HEK293T (cell line): ENCODE measurements at regions not wholly inside any gene's neighbourhood (a gene's known extent, or its start where the extent isn't known, plus 50 kb on each side); places are given as distances from the start of the nearest gene placed in this dataset.

Experiments used
- CTCF ChIA-PET: fragments of 350-600 bp; formaldehyde crosslinking; extraction: SDS; loops from one replicate; lab custom pipeline; 2021; ENCODE audit warnings: antibody characterized with exemption, inconsistent platforms; lab: Yijun Ruan, JAX
- POLR2A ChIA-PET: fragments of 350-600 bp; formaldehyde crosslinking; extraction: SDS; loops from one replicate; lab custom pipeline; 2020; ENCODE audit warnings: antibody characterized with exemption, inconsistent platforms; lab: Yijun Ruan, JAX
- DNase-seq: peaks from one replicate; pipeline ENCODE4 v3.0.0; 2012; ENCODE audit warnings: mixed read lengths; ENCODE audit errors: extremely low spot score
- ARNT ChIP-seq: fragments of 450-650 bp; IDR thresholded peaks from 2 replicates; pipeline ENCODE4 v1.6.1; 2017; ENCODE audit warnings: mild to moderate bottlenecking
- BHLHE40 ChIP-seq: fragments of 450-650 bp; IDR thresholded peaks from 2 replicates; pipeline ENCODE4 v1.6.1; 2016; ENCODE audit warnings: mild to moderate bottlenecking, moderate library complexity, borderline replicate concordance
- CTBP1 ChIP-seq: fragments of 450-650 bp; IDR thresholded peaks from 2 replicates; pipeline ENCODE4 v1.6.1; 2016; ENCODE audit warnings: borderline replicate concordance
- ELF4 ChIP-seq: fragments of 450-650 bp; IDR thresholded peaks from 2 replicates; pipeline ENCODE4 v1.6.1; 2017; ENCODE audit warnings: antibody characterized with exemption
- FOXA1 ChIP-seq: fragments of 450-650 bp; IDR thresholded peaks from 2 replicates; pipeline ENCODE4 v1.6.1; 2016; ENCODE audit warnings: mild to moderate bottlenecking
- FOXK2 ChIP-seq: fragments of 450-650 bp; IDR thresholded peaks from 2 replicates; pipeline ENCODE4 v1.6.1; 2016; ENCODE audit warnings: mild to moderate bottlenecking
- FOXM1 ChIP-seq: fragments of 450-650 bp; IDR thresholded peaks from 2 replicates; pipeline ENCODE4 v1.6.1; 2017; ENCODE audit warnings: mild to moderate bottlenecking, borderline replicate concordance
- HDGF ChIP-seq: fragments of 450-650 bp; IDR thresholded peaks from 2 replicates; pipeline ENCODE4 v1.6.1; 2017; ENCODE audit warnings: antibody characterized with exemption, borderline replicate concordance
- L3MBTL2 ChIP-seq: fragments of 450-650 bp; conservative IDR thresholded peaks from 2 replicates; pipeline ENCODE4 v1.6.1; 2016; ENCODE audit warnings: mild to moderate bottlenecking
- LEF1 ChIP-seq: fragments of 450-650 bp; IDR thresholded peaks from 2 replicates; pipeline ENCODE4 v1.6.1; 2017; ENCODE audit warnings: mild to moderate bottlenecking, borderline replicate concordance
- NFRKB ChIP-seq: fragments of 450-650 bp; IDR thresholded peaks from 2 replicates; pipeline ENCODE4 v1.6.1; 2016; ENCODE audit warnings: mild to moderate bottlenecking, moderate library complexity
- SP1 ChIP-seq: fragments of 450-650 bp; IDR thresholded peaks from 2 replicates; pipeline ENCODE4 v1.6.1; 2017
- SUZ12 ChIP-seq: fragments of 450-650 bp; IDR thresholded peaks from 2 replicates; pipeline ENCODE4 v1.6.1; 2016; ENCODE audit warnings: mild to moderate bottlenecking
- TARDBP ChIP-seq: fragments of 450-650 bp; IDR thresholded peaks from 2 replicates; pipeline ENCODE4 v1.6.1; 2016
- ZNF384 ChIP-seq: fragments of 450-650 bp; IDR thresholded peaks from 2 replicates; pipeline ENCODE4 v1.6.1; 2016
- TF ChIP-seq, protein P1 (sequence below): fragments of 450-650 bp; IDR thresholded peaks from 2 replicates; pipeline ENCODE4 v1.6.1; 2016

DNA sequence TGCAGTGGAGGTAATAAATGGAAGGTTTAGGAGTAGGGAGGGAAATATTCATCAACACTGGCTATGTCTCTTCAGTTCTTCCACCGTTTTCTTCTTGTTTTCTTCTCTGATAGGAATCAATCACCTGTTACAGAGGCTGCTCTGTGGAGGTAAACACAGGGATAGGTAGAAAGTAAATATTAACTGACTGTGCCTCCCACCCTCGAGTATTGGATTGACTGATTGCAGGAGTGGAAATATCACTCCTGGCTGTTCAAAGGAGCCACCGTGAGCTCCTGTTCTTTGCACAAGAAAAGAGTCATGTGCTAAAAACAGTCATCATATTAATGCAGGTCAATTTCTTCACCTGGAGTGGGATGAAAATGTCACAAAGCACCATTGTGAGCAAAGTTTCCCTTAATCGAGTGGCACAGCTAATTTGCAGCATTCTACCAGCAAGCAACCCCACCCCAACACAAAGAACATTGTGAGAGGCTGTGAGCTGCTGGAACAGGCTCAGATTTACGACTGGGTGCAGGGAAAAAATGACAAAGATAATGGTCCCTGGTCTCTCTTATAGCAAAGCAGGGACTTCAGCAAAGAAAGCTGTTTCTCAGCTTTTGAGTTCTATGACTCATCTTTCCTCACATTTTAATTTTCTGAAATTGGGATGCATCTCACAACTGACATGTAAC, 113.7 kb upstream of the TSPAN5 start:
- ChIA-PET CTCF (no interaction called here), POLR2A (interaction anchor here (0.6 kb wide), 1 partner anchor 145 kb away, joined by 4 read pairs; no protein-coding TSS in a partner anchor)
- no peak for TF ChIP-seq SP1
- TF ChIP-seq FOXM1 = no peak
- TF ChIP-seq CTBP1 = no peak
- TF ChIP-seq FOXK2 = no peak
- TF ChIP-seq ARNT = no peak
- TF ChIP-seq, protein P1, sequence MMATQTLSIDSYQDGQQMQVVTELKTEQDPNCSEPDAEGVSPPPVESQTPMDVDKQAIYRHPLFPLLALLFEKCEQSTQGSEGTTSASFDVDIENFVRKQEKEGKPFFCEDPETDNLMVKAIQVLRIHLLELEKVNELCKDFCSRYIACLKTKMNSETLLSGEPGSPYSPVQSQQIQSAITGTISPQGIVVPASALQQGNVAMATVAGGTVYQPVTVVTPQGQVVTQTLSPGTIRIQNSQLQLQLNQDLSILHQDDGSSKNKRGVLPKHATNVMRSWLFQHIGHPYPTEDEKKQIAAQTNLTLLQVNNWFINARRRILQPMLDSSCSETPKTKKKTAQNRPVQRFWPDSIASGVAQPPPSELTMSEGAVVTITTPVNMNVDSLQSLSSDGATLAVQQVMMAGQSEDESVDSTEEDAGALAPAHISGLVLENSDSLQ = no peak
- TF ChIP-seq BHLHE40 = no peak
- TF ChIP-seq ELF4 = no peak
- TF ChIP-seq NFRKB = no peak
- no peak for TF ChIP-seq TARDBP
- TF ChIP-seq ZNF384 = no peak
- TF ChIP-seq SUZ12 = no peak
- no peak for TF ChIP-seq HDGF
- DNase-seq = no peak

DNA sequence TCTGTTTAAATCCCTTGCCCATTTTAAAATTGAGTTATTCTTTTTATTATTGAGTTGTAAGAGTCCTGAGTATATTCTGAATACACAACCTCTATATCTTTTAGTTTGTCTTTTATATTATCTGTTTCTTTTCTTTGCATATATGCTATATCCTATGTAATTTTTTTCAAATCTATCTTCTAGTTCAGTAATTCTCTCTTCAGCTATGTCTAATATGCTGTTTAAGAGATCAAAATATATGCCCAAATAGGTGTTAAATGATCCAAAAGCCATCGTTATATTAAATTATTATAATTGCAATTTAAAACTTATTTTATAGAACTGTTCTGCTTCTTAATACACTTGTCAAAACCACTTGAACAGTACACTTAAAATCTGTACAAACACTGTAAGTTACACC, 107.4 kb upstream of the TSPAN5 start:
- TF ChIP-seq ZNF384 (no peak), HDGF (no peak), BHLHE40 (no peak), LEF1 (no peak), FOXA1 (no peak), NFRKB (no peak), SUZ12 (no peak), L3MBTL2 (no peak)
- no peak for DNase-seq
- ChIA-PET CTCF (no interaction called here), POLR2A (no interaction called here)

DNA sequence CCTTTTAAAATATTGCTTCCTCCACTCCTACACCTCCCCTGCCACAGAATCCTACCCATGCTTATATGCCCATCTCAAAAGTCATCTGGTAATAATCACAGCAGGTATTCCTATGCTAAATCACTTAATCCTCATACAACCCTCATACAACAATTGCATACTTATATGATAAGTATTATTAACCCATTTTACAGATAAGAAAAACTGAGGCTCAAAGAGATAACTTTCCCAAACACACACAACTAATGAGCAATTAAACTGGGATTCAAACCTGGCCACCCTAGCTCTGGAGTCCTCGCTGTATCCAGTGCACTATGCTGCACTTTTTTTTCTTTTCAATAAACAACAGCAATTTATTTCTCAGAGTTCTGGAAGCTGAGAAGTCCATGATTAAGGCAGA, 99.8 kb upstream of the TSPAN5 start:
- no peak for DNase-seq
- no peak for TF ChIP-seq ELF4
- no peak for TF ChIP-seq TARDBP
- TF ChIP-seq FOXK2 = no peak
- no peak for TF ChIP-seq FOXA1
- TF ChIP-seq L3MBTL2 = no peak
- TF ChIP-seq ZNF384 = no peak
- no peak for TF ChIP-seq FOXM1
- TF ChIP-seq LEF1 = no peak
- ChIA-PET POLR2A (no interaction called here), CTCF (no interaction called here)

DNA sequence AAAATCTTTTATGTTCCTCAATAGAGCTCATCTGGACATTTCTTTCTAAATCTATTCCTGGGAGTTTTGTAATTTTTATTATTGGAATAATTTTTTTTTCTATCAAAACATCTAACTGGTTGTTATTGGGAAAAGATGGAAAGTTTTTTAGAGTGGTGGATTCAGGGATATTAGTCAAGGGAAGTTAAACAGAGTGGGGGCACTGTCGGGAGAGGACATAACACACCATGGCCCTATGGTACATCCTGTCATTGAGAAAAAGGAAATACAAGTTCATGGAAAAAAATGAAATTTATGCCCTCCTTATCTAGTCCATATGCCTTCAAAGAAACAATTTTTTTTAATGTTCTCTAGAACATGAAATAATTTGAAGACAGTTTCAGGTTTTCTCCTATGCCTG, 96.3 kb upstream of the TSPAN5 start:
- CTCF ChIA-PET = no interaction called here
- POLR2A ChIA-PET = no interaction called here
- no peak for DNase-seq
- TF ChIP-seq L3MBTL2 (no peak), BHLHE40 (no peak), FOXA1 (no peak), FOXK2 (no peak), NFRKB (no peak), CTBP1 (no peak), SUZ12 (no peak)

DNA sequence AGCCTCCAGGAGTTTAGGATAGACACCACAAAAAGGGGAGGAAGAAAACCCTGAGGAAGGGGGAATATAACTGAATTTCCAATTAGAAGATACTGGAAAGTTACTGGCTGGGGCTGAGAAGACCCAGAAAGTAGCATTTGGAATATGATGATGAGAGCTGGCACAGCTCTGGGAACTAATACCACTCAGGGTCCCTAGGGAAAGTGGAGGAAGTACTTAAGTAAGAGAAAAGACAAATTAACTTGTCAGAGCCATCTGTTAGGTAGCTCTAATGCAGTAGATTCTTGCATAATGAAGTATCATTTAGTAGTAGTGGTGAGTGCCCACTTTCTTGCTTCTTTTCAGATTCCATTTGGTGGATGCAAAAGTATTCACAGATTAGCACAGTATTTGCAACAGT, 90.8 kb upstream of the TSPAN5 start:
- TF ChIP-seq L3MBTL2 (no peak), SP1 (no peak), NFRKB (no peak), HDGF (no peak), TARDBP (no peak), SUZ12 (no peak)
- TF ChIP-seq, protein P1 = no peak
- ChIA-PET POLR2A (no interaction called here), CTCF (no interaction called here)
- no peak for DNase-seq

DNA sequence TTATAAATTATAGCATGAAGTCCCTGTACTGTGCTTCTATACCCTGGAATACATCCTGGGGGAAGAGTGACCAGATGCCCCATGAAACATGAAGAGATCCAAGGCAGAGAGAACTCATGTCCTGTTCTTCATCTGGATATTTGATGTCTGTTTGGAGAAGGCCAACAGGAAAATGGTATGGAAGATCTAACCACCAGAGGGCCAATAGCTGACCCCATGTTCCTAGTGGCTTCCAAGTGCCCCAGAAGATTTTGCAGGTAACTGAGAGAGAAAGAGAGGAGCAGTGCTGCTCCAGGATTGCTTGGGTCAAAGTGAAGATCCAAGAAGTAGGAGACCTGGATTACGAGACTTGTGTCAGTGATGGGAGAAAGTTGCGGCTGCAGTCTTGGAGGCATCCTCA, 90.2 kb upstream of the TSPAN5 start:
- TF ChIP-seq FOXM1 (no peak), SP1 (no peak), FOXK2 (no peak), FOXA1 (no peak), CTBP1 (no peak), TARDBP (no peak), ARNT (no peak), NFRKB (no peak), SUZ12 (no peak), L3MBTL2 (no peak), ELF4 (no peak), ZNF384 (no peak), HDGF (no peak), LEF1 (no peak), BHLHE40 (no peak)
- TF ChIP-seq, protein P1 = no peak
- DNase-seq = no peak
- ChIA-PET POLR2A (no interaction called here), CTCF (no interaction called here)
